GM12878 (cell line): ENCODE measurements at regions not wholly inside any gene's neighbourhood (a gene's known extent, or its start where the extent isn't known, plus 50 kb on each side); places are given as distances from the start of the nearest gene placed in this dataset.

Source experiments
- ATAC-seq: fragments of 200-7000 bp; cut with Tn5 transposase; 3 replicates; pipeline ENCODE4 v1.9.1; 2020; ENCODE audit warnings: mild to moderate bottlenecking, moderate library complexity
- BruUV-seq: library from RNA; stranded (reverse); fragments of 400-500 nt; replicated peaks from 2 replicates; lab custom pipeline; 2021; lab: Mats Ljungman, UMichigan
- CTCF ChIA-PET: fragments of 300-600 bp; sonication (Branson Sonifier 250); formaldehyde crosslinking; extraction: SDS; loops from one replicate; lab custom pipeline; 2021; ENCODE audit warnings: inconsistent platforms; lab: Yijun Ruan, JAX
- POLR2A ChIA-PET: fragments of 350-600 bp; formaldehyde crosslinking; extraction: SDS; loops from one replicate; lab custom pipeline; 2021; ENCODE audit warnings: inconsistent platforms; lab: Charles Lee
- RAD21 ChIA-PET: fragments of 300-600 bp; sonication (Branson Sonifier 250); formaldehyde crosslinking; loops from one replicate; lab custom pipeline; 2023; ENCODE audit warnings: antibody characterized with exemption; ENCODE audit not compliant: unreplicated experiment; lab: Charles Lee
- SMC1A ChIA-PET: fragments of 300-600 bp; sonication (Branson Sonifier 250); formaldehyde crosslinking; loops from one replicate; lab custom pipeline; 2023; ENCODE audit not compliant: unreplicated experiment, uncharacterized antibody; lab: Charles Lee
- DNase-seq: peaks from one replicate; pipeline ENCODE4 v3.0.0-alpha.2; 2011; ENCODE audit warnings: low read depth, low spot score
- FAIRE-seq: peaks from 3 replicates; lab custom pipeline; 2011; peaks lifted over from hg19 to GRCh38; lab: Jason Lieb, UNC
- H2AFZ ChIP-seq: 2 replicates; pipeline ENCODE4 v1.6.0; 2011; ENCODE audit warnings: low read depth, low read length, control low read depth; ENCODE audit not compliant: control insufficient read depth
- H3K27ac ChIP-seq: 2 replicates; pipeline ENCODE4 v1.5.1; 2011; ENCODE audit warnings: control low read depth; ENCODE audit not compliant: control insufficient read depth, insufficient read depth
- H3K27me3 ChIP-seq, 2 experiments: replicated peaks in 1 of 2; 2 replicates each; pipeline versions ENCODE4 v1.6.0 to v1.6.1; 2011; ENCODE audit warnings: low read length in 1 of 2; ENCODE audit not compliant: control insufficient read depth in 2 of 2, insufficient read depth in 2 of 2
- H3K36me3 ChIP-seq, 2 experiments: 2 replicates each; pipeline ENCODE4 v1.5.1; 2011; ENCODE audit warnings: low read length in 1 of 2; ENCODE audit not compliant: control insufficient read depth in 2 of 2, insufficient read depth in 2 of 2
- H3K4me1 ChIP-seq: 2 replicates; pipeline ENCODE4 v1.6.1; 2011; ENCODE audit warnings: mild to moderate bottlenecking, low read length, moderate library complexity, mixed read lengths; ENCODE audit not compliant: control insufficient read depth, insufficient read depth
- H3K4me2 ChIP-seq: 2 replicates; pipeline ENCODE4 v1.6.0; 2011; ENCODE audit warnings: control low read depth; ENCODE audit not compliant: control insufficient read depth, insufficient read depth
- H3K4me3 ChIP-seq: fragments of 200-600 bp; sonication (generic); 2 replicates; pipeline ENCODE4 v1.5.1; 2016
- H3K79me2 ChIP-seq: 2 replicates; pipeline ENCODE4 v1.6.0; 2011; ENCODE audit warnings: low read length; ENCODE audit not compliant: control insufficient read depth, insufficient read depth
- H3K9ac ChIP-seq: 2 replicates; pipeline ENCODE4 v1.8.0; 2011; ENCODE audit warnings: low read length, control low read depth, mixed read lengths; ENCODE audit not compliant: control insufficient read depth, insufficient read depth
- H3K9me3 ChIP-seq: replicated peaks from 3 replicates; pipeline ENCODE4 v1.5.1; 2011; ENCODE audit warnings: mild to moderate bottlenecking, low read length; ENCODE audit not compliant: control insufficient read depth, insufficient read depth
- H4K20me1 ChIP-seq: 2 replicates; pipeline ENCODE4 v1.6.0; 2011; ENCODE audit not compliant: control insufficient read depth, insufficient read depth
- BMI1 ChIP-seq: fragments of 450-650 bp; IDR thresholded peaks from 2 replicates; pipeline ENCODE4 v1.6.1; 2016; ENCODE audit warnings: mild to moderate bottlenecking, moderate library complexity, borderline replicate concordance
- CEBPB ChIP-seq, 2 experiments: fragments of 150-350 bp in 1 of 2; IDR thresholded peaks; 2 replicates each; pipeline ENCODE4 v1.6.1; 2012 to 2014; ENCODE audit warnings: low read depth in 2 of 2, low read length in 2 of 2, borderline replicate concordance in 1 of 2, inconsistent platforms in 1 of 2
- GABPA ChIP-seq: IDR thresholded peaks from 2 replicates; pipeline ENCODE4 v1.6.1; 2014; ENCODE audit warnings: antibody characterized with exemption, low read depth, mild to moderate bottlenecking, inconsistent platforms
- IRF3 ChIP-seq: fragments of 450-650 bp; IDR thresholded peaks from 2 replicates; pipeline ENCODE4 v1.6.1; 2014; ENCODE audit warnings: mild to moderate bottlenecking
- IRF4 ChIP-seq: IDR thresholded peaks from 2 replicates; pipeline ENCODE4 v1.6.1; 2011; ENCODE audit warnings: low read depth, low read length
- MXI1 ChIP-seq: fragments of 150-350 bp; IDR thresholded peaks from 2 replicates; pipeline ENCODE4 v1.6.1; 2011; ENCODE audit warnings: low read depth, mild to moderate bottlenecking, inconsistent platforms, low read length, improper control_type of control experiment
- NFYB ChIP-seq: IDR thresholded peaks from 2 replicates; pipeline ENCODE4 v1.6.1; 2011; ENCODE audit warnings: low read depth, mild to moderate bottlenecking, low read length, improper control_type of control experiment, moderate library complexity; ENCODE audit not compliant: insufficient read depth
- POLR2A ChIP-seq: IDR thresholded peaks from 2 replicates; pipeline ENCODE4 v1.6.1; 2011; ENCODE audit warnings: low read depth, mild to moderate bottlenecking, low read length
- SUZ12 ChIP-seq: fragments of 200-600 bp; sonication (generic); IDR thresholded peaks from one replicate; pipeline ENCODE4 v1.6.1; 2018; ENCODE audit warnings: antibody characterized with exemption, mild to moderate bottlenecking; ENCODE audit not compliant: unreplicated experiment
- whole genome bisulfite sequencing: methylation state at CpG from one replicate; pipeline ENCODE4 v1.1.6; 2016; ENCODE audit warnings: low lambda C conversion rate; ENCODE audit not compliant: insufficient replicate concordance, insufficient coverage; ENCODE audit errors: missing lambda C conversion rate; 5-methylcytosine and 5-hydroxymethylcytosine counted together
- in situ Hi-C: fragments of 300-500 bp; cut with MboI; formaldehyde crosslinking; loops from 9 replicates; pipeline ENCODE4 v1.14.3; 2018; ENCODE audit warnings: mixed read lengths
- intact Hi-C: fragments of 100-400 bp; cut with micrococcal nuclease; formaldehyde crosslinking; loops from one replicate; pipeline ENCODE4 v1.14.2; 2022; ENCODE audit not compliant: unreplicated experiment
- TF ChIP-seq, protein P1 (sequence below): fragments of 450-650 bp; IDR thresholded peaks from 2 replicates; pipeline ENCODE4 v1.6.1; 2016; ENCODE audit warnings: mild to moderate bottlenecking
- TF ChIP-seq, protein P2 (sequence below): IDR thresholded peaks from 2 replicates; pipeline ENCODE4 v1.6.1; 2011; ENCODE audit warnings: borderline replicate concordance, low read depth, mild to moderate bottlenecking, moderate library complexity, low read length; ENCODE audit not compliant: insufficient read depth, poor library complexity, severe bottlenecking

GRCh38 chr13:33934343-33934742 is 116.4 kb downstream of the RFC3 start:
- ChIA-PET SMC1A (interaction anchor here (1.3 to 2.0 kb wide), 2 partner anchors 106 to 140 kb away, joined by 3 to 6 read pairs; no protein-coding TSS in a partner anchor), RAD21 (interaction anchor here (0.8 kb wide), 1 partner anchor 143 kb away, joined by 4 read pairs; no protein-coding TSS in a partner anchor)
- no TSS peak for BruUV-seq
- no peaks in the 10 kb centered on the region; the same call in 2 of the 3 replicates for H3K9me3 ChIP-seq
- no peak overlapping the region for H3K9ac ChIP-seq
- no peak for DNase-seq
- H3K36me3 ChIP-seq, result no peaks in the 10 kb centered on the region
- no peak overlapping the region for H3K4me3 ChIP-seq
- no peaks in the 10 kb centered on the region for H4K20me1 ChIP-seq
- TF ChIP-seq IRF3, result no peak
- TF ChIP-seq, all 136 proteins: peak for 0
- intact Hi-C loops, result no loop called here
- CTCF ChIA-PET, result interaction anchor here (1.2 to 3.0 kb wide), 2 partner anchors 135 to 143 kb away, joined by 4 to 19 read pairs; no protein-coding TSS in a partner anchor
- Histone ChIP-seq H3K4me1 (0 out of 2 replicates have a peak, but pooled peaks cover 3% of the 10 kb centered on the region), H3K4me2 (no peak overlapping the region), H2AFZ (no peak overlapping the region), H3K79me2 (no peaks in the 10 kb centered on the region), H3K27me3 (no peaks in the 10 kb centered on the region), H3K27ac (0 out of 2 replicates have a peak overlapping the region, but pooled peaks have one; percentile 13)
- WGBS, result 46% methylated on average over 2 of the region's 2 CpGs
- ATAC-seq, result no peak
- in situ Hi-C loops, result loop anchor here (5.0 kb wide), 2 partner anchors 143 to 1223 kb away; no protein-coding TSS in a partner anchor
- POLR2A ChIA-PET, result no interaction called here
- FAIRE-seq, result no peak

- H2AFZ ChIP-seq, result no peak overlapping the region
- H3K4me3 ChIP-seq, result no peak overlapping the region
- no peaks in the 10 kb centered on the region for H3K36me3 ChIP-seq
- in situ Hi-C loops (loop anchor here (5.0 kb wide), 2 partner anchors 142 to 1222 kb away; no protein-coding TSS in a partner anchor), intact Hi-C loops (no loop called here)
- H3K9me3 ChIP-seq, result no peaks in the 10 kb centered on the region; the same call in 2 of the 3 replicates
- no TSS peak for BruUV-seq
- no peaks in the 10 kb centered on the region for H4K20me1 ChIP-seq
- no peak overlapping the region for H3K4me2 ChIP-seq
- H3K27me3 ChIP-seq, result no peaks in the 10 kb centered on the region
- ATAC-seq (no peak), FAIRE-seq (no peak), DNase-seq (no peak)
- H3K27ac ChIP-seq, result no peak overlapping the region
- ChIA-PET POLR2A (no interaction called here), SMC1A (interaction anchor here (2.0 kb wide), 1 partner anchor 139 kb away, joined by 6 read pairs; no protein-coding TSS in a partner anchor), CTCF (no interaction called here), RAD21 (no interaction called here)
- no peak overlapping the region for H3K9ac ChIP-seq
- 0 out of 2 replicates have a peak, but pooled peaks cover 3% of the 10 kb centered on the region for H3K4me1 ChIP-seq
- no peaks in the 10 kb centered on the region for H3K79me2 ChIP-seq
- no peak for TF ChIP-seq NFYB
- no peak for TF ChIP-seq MXI1
- TF ChIP-seq, protein P1, sequence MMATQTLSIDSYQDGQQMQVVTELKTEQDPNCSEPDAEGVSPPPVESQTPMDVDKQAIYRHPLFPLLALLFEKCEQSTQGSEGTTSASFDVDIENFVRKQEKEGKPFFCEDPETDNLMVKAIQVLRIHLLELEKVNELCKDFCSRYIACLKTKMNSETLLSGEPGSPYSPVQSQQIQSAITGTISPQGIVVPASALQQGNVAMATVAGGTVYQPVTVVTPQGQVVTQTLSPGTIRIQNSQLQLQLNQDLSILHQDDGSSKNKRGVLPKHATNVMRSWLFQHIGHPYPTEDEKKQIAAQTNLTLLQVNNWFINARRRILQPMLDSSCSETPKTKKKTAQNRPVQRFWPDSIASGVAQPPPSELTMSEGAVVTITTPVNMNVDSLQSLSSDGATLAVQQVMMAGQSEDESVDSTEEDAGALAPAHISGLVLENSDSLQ, result no peak
- TF ChIP-seq CEBPB (IDR thresholded peaks at IDR 0.05; ENCODE audit: borderline replicate concordance in 1 of 2, low read depth in 2 of 2, low read length in 2 of 2), result no peak
- TF ChIP-seq SUZ12, result no peak
- no peak for TF ChIP-seq BMI1
- no peak for TF ChIP-seq GABPA
- no peak for TF ChIP-seq POLR2A
- no peak for TF ChIP-seq IRF4
- TF ChIP-seq, protein P2, sequence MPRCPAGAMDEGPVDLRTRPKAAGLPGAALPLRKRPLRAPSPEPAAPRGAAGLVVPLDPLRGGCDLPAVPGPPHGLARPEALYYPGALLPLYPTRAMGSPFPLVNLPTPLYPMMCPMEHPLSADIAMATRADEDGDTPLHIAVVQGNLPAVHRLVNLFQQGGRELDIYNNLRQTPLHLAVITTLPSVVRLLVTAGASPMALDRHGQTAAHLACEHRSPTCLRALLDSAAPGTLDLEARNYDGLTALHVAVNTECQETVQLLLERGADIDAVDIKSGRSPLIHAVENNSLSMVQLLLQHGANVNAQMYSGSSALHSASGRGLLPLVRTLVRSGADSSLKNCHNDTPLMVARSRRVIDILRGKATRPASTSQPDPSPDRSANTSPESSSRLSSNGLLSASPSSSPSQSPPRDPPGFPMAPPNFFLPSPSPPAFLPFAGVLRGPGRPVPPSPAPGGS, result no peak
Measured at GRCh38 chr13:33934951-33935371, 117.0 kb downstream of the RFC3 start.
